Endodermal cell (in vitro differentiated cells): ENCODE measurements at regions not wholly inside any gene's neighbourhood (a gene's known extent, or its start where the extent isn't known, plus 50 kb on each side); places are given as distances from the start of the nearest gene placed in this dataset.

Source experiments
- DNase-seq: peaks from one replicate; pipeline ENCODE4 v3.0.0-alpha.2; 2017
- H3K27ac ChIP-seq: 2 replicates; pipeline ENCODE4 v1.5.1; 2013; ENCODE audit warnings: mild to moderate bottlenecking, low read depth, low read length, moderate library complexity
- H3K27me3 ChIP-seq: 2 replicates; pipeline ENCODE4 v1.6.1; 2013; ENCODE audit warnings: mild to moderate bottlenecking, low read length, moderate library complexity; ENCODE audit not compliant: insufficient read depth, control insufficient read depth, poor library complexity, severe bottlenecking
- H3K36me3 ChIP-seq: 2 replicates; pipeline ENCODE4 v1.7.0; 2013; ENCODE audit warnings: mild to moderate bottlenecking, low read length, moderate library complexity; ENCODE audit not compliant: control insufficient read depth, insufficient read depth
- H3K4me1 ChIP-seq: one replicate; pipeline ENCODE4 v1.7.0; 2013; ENCODE audit warnings: low read length; ENCODE audit not compliant: control insufficient read depth, insufficient read depth
- H3K4me3 ChIP-seq: 2 replicates; pipeline ENCODE4 v1.5.1; 2013; ENCODE audit warnings: mild to moderate bottlenecking, low read length, moderate library complexity
- H3K9ac ChIP-seq: 2 replicates; pipeline ENCODE4 v1.6.1; 2013; ENCODE audit warnings: mild to moderate bottlenecking, low read length, moderate library complexity; ENCODE audit not compliant: poor library complexity, severe bottlenecking; ENCODE audit errors: extremely low read depth
- H3K9me3 ChIP-seq: 2 replicates; pipeline ENCODE4 v1.6.1; 2013; ENCODE audit warnings: mild to moderate bottlenecking, low read length, moderate library complexity; ENCODE audit not compliant: control insufficient read depth
- H3K27ac Mint-ChIP-seq: 2 replicates; pipeline ENCODE4 v1.8.0; 2020; ENCODE audit warnings: mixed read lengths
- H3K27me3 Mint-ChIP-seq: 2 replicates; pipeline ENCODE4 v1.8.0; 2021; ENCODE audit warnings: mild to moderate bottlenecking, mixed read lengths; ENCODE audit not compliant: insufficient read depth
- H3K36me3 Mint-ChIP-seq: 2 replicates; pipeline ENCODE4 v1.8.0; 2020; ENCODE audit warnings: low read depth, mixed read lengths
- H3K4me1 Mint-ChIP-seq: 2 replicates; pipeline ENCODE4 v1.8.0; 2020; ENCODE audit warnings: mixed read lengths
- H3K4me3 Mint-ChIP-seq: 2 replicates; pipeline ENCODE4 v1.8.0; 2020; ENCODE audit warnings: mild to moderate bottlenecking, moderate library complexity, mixed read lengths
- H3K9me3 Mint-ChIP-seq: 2 replicates; pipeline ENCODE4 v1.8.0; 2020; ENCODE audit warnings: mild to moderate bottlenecking, mixed read lengths
- WGBS, 2 experiments: methylation state at CpG; one replicate each; pipeline versions ENCODE4 v1.1.5 to v1.1.7; 2013; ENCODE audit warnings: missing lambda C conversion rate in 2 of 2, mixed read lengths in 1 of 2; ENCODE audit not compliant: insufficient coverage in 1 of 2, insufficient read length in 1 of 2; 5-methylcytosine and 5-hydroxymethylcytosine counted together
- TF ChIP-seq, protein P1 (sequence below): fragments of 200-600 bp; sonication (generic); conservative IDR thresholded peaks from 2 replicates; pipeline ENCODE4 v1.5.0; 2021; ENCODE audit warnings: antibody characterized with exemption, mild to moderate bottlenecking

GRCh38 chr3:103510760-103511159 is 1075.9 kb downstream of the ZPLD1 start:
- 78% methylated on average over 2 of the region's 2 CpGs; no CpG with 5 or more reads in 1 of the 2 experiments for WGBS, 2 experiments
- H3K27ac ChIP-seq = no peak overlapping the region

DNA sequence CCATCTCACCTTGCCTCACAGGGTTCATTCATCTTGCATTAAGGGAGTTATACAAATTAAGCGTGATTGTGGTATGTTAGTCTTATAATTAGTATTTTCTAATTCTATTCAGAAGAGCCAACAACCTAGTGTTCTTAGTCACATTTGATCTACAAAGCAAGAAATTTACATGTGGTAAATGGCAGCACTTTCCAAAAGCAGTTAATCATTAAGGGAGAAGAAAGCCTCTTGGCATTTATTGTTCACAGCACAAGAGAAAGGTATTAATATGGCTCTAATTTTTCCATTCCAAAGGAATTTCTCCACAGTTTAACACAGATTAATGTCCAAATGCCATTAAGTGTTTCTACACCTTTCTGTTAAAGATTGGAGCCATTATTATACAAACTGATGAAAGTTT is 1077.1 kb downstream of the ZPLD1 start:
- H3K36me3 ChIP-seq = no peaks in the 10 kb centered on the region
- H3K27ac ChIP-seq = no peak overlapping the region
- Mint-ChIP-seq H3K27ac (no peak overlapping the region), H3K9me3 (peaks cover 3% of the 10 kb centered on the region), H3K4me1 (no peaks in the 10 kb centered on the region), H3K27me3 (no peaks in the 10 kb centered on the region), H3K36me3 (no peaks in the 10 kb centered on the region), H3K4me3 (no peak overlapping the region)
- H3K9ac ChIP-seq = no peak overlapping the region
- H3K4me1 ChIP-seq = no peaks in the 10 kb centered on the region
- H3K27me3 ChIP-seq = no peaks in the 10 kb centered on the region
- TF ChIP-seq, protein P1, sequence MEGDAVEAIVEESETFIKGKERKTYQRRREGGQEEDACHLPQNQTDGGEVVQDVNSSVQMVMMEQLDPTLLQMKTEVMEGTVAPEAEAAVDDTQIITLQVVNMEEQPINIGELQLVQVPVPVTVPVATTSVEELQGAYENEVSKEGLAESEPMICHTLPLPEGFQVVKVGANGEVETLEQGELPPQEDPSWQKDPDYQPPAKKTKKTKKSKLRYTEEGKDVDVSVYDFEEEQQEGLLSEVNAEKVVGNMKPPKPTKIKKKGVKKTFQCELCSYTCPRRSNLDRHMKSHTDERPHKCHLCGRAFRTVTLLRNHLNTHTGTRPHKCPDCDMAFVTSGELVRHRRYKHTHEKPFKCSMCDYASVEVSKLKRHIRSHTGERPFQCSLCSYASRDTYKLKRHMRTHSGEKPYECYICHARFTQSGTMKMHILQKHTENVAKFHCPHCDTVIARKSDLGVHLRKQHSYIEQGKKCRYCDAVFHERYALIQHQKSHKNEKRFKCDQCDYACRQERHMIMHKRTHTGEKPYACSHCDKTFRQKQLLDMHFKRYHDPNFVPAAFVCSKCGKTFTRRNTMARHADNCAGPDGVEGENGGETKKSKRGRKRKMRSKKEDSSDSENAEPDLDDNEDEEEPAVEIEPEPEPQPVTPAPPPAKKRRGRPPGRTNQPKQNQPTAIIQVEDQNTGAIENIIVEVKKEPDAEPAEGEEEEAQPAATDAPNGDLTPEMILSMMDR = no peak
- H3K9me3 ChIP-seq = no peaks in the 10 kb centered on the region
- no CpG with 5 or more reads among the region's 1 CpG for WGBS, 2 experiments
- no peak for DNase-seq
- no peak overlapping the region for H3K4me3 ChIP-seq

More at GRCh38 chr3:103510760-103511159, 1075.9 kb downstream of the ZPLD1 start:
- Mint-ChIP-seq H3K36me3 (no peaks in the 10 kb centered on the region), H3K27ac (no peak overlapping the region), H3K4me1 (no peaks in the 10 kb centered on the region), H3K27me3 (no peaks in the 10 kb centered on the region), H3K4me3 (no peak overlapping the region), H3K9me3 (peaks cover 9% of the 10 kb centered on the region)
- H3K27me3 ChIP-seq = no peaks in the 10 kb centered on the region
- no peaks in the 10 kb centered on the region for H3K9me3 ChIP-seq
- H3K36me3 ChIP-seq = no peaks in the 10 kb centered on the region
- no peaks in the 10 kb centered on the region for H3K4me1 ChIP-seq
- no peak overlapping the region for H3K4me3 ChIP-seq
- TF ChIP-seq, protein P1 = no peak
- no peak for DNase-seq
- no peak overlapping the region for H3K9ac ChIP-seq

- TF ChIP-seq, protein P1 = no peak
- Histone ChIP-seq H3K9me3 (no peaks in the 10 kb centered on the region), H3K9ac (no peak overlapping the region), H3K27ac (no peak overlapping the region), H3K27me3 (no peaks in the 10 kb centered on the region), H3K36me3 (no peaks in the 10 kb centered on the region), H3K4me1 (no peaks in the 10 kb centered on the region), H3K4me3 (no peak overlapping the region)
- 85 to 100% methylated on average over 1 of the region's 1 CpG for WGBS, 2 experiments
- Mint-ChIP-seq H3K36me3 (no peaks in the 10 kb centered on the region), H3K27ac (no peak overlapping the region), H3K4me1 (no peaks in the 10 kb centered on the region), H3K9me3 (peaks cover 2% of the 10 kb centered on the region), H3K4me3 (no peak overlapping the region), H3K27me3 (no peaks in the 10 kb centered on the region)
- DNase-seq = no peak
Observed at GRCh38 chr3:103512595-103512994, 1077.8 kb downstream of the ZPLD1 start.
